Endothelial cell of hepatic sinusoid (primary cell): ENCODE measurements at regions not wholly inside any gene's neighbourhood (a gene's known extent, or its start where the extent isn't known, plus 50 kb on each side); places are given as distances from the start of the nearest gene placed in this dataset.

Experiments used
- in situ Hi-C: cut with HindIII; loops from 2 replicates; pipeline ENCODE4 v1.10.0; 2017; ENCODE audit warnings: low sequenced_read_pairs

DNA sequence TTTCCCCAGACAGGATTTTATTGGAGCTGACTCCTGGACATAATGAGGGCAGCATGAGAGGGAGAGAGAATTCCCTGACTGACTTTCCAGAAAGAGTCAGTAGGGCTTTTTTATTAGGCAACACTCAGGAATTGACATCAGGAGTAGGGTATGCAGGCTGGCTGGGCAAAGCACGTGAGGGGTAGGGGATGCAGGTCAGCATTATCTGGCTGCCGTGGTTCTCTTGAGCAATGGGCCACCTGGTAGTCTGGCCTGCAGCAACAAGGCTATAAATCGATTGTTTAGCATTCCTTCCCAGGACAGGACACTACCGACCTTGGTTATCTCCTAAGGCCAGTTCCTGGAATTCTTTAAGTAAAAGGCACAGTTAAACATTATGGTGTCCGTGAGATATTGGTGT lies 160.8 kb upstream of the AGAP1 start:
- in situ Hi-C loops: loop anchor here (10.0 kb wide), 1 partner anchor 312 kb away; no protein-coding TSS in a partner anchor

DNA sequence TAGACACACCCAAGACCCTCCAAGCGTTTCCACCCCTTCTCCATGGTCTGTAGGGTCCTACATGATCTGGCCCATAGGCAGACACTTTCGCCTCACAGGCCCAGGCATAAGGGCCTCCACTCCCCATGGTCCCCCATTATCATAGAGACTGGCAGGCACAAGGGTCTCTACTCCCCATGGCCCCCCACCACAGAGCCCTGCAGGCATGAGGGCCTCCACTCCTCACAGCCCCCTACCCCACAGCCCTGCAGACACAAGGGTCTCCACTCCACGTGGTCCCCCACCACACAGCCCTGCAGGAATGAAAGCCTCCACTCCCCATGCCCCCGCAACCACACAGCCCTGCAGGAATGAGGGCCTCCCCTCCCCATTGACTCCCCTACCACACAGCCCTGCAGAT lies 159.7 kb upstream of the AGAP1 start:
- in situ Hi-C loops: loop anchor here (10.0 kb wide), 1 partner anchor 311 kb away; no protein-coding TSS in a partner anchor

DNA sequence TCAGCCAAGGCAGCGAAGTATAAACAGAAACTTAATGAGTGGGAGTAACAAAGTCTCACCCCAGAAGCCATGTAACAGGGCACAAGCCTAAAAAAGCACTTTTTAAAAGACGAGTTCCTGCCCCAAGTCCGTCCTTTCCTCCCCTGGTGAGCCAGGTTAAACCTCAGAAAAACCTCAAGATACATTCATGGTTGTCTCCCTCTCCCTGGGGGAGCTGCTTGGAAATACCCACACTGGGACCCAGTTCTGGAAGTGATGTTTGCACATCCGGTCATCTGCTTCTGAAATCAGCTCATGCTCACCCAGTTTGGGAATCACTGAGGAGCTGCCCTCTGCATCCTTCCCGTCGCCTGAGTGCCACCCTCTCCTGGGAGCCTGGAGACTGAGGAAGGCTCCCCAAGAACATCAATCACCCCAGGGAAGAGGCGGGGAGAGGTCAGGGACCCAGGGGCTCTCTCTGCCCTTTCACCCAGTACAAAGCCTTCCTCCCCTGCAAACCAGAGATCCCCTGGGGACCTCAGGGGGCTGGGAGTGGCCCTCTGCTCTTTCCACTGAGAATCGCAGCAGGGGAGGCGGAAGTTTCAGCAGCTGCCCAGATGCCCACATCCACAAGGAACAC lies 150.6 kb upstream of the AGAP1 start:
- in situ Hi-C loops: no loop called here

- in situ Hi-C loops: no loop called here
Measured at GRCh38 chr2:235343869-235344268, 150.0 kb upstream of the AGAP1 start.

DNA sequence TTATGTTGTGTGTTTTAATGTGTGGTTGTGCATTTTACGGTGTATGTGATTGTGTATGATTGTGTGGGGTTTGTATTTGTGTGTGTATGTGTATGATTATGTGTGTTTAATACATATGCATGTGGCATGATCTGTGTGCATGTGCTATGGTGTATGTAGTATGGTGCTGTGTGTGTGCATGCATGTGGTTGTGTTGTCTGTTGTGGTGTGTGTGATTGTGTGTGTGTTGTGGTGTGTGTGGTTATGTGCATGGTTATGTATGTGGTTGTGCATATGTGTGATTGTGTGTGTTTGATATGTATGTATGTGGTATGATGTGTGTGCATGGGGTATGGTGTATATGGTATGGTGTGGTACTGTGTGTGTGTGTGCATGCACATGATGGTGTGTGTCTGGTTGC lies 148.1 kb upstream of the AGAP1 start:
- in situ Hi-C loops: no loop called here

DNA sequence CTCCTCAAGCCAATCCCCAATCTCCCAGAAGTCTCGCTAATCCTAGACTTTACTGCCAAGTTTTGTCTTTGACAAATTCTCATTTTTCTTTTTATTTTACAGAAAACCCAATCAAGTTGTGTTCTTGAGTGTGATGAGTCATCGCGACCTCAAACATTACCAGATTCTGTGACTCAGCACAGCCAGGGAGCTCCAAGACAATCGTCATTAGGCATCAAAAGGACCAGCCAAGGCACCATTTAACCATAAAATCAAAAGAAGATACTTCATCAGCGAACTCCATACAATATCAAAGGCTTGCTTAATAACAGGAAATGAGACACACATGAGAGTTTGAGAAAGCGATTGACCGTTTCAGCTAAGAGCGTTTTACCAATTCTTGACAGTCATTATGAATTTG lies 146.2 kb upstream of the AGAP1 start:
- in situ Hi-C loops: no loop called here

DNA sequence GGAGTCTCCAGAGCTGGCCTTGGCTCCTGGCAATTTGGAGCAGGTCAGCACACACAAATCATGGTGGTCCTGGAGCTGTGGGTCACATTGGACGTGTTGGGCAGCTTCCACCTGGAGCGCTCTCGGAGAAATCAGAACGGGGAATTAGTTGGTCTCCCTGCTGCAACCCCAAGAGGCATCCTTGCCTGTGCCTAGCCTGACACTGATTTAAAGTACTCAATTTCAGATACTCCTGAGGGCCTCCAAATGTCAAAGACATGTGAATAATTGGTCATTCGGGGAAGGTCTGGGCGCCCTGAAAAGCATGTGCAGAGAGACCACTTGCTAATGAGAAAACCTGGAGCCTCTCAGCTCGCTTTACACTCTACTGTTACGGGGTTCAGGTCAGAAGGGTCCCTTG lies 145.5 kb upstream of the AGAP1 start:
- in situ Hi-C loops: no loop called here

GRCh38 chr2:235350234-235350633 lies 143.6 kb upstream of the AGAP1 start:
- in situ Hi-C loops: no loop called here

DNA sequence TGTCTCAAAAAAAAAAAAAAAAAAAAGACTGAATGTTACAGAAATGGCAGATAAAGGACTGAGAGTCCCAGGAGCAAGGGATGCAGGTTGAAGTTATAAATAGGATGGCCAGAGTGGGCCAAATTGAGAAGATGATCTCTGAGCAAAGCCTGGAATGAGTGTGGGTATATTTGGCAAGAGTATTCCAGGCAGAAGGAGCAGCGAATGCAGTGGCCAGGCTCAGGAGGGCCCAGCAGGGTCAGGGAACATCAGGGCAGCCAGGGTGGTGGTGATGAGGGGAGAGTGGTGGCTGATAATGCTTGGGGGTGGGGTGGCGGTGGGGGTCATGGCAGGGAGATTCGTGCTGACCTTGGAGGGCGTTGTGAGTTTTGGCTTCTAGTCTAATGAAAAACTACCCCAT lies 141.3 kb upstream of the AGAP1 start:
- in situ Hi-C loops: no loop called here

GRCh38 chr2:235357881-235358280 lies 136.0 kb upstream of the AGAP1 start:
- in situ Hi-C loops: no loop called here

DNA sequence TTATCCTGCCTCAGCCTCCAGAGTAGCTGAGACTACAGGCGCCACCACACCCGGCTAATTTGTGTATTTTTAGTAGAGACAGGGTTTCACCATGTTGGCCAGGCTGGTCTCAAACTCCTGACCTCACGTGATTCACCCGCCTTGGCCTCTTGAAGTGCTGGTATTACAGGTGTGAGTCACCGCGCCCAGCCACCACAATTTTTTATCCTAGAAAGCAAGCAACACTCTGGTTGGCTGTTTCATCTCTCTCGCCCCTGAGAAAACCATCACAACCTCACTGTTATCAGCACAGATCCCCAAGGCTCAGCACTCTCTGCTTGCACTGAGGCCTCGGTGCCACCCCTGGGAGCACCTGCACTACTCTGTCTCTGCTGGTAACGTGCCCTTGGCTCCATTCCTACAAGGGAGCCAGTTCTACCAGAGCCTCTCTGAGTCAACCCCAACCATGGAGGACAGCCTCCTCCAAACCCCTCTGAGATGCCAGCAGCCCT lies 134.8 kb upstream of the AGAP1 start:
- in situ Hi-C loops: no loop called here

- in situ Hi-C loops: no loop called here
Measured at GRCh38 chr2:235360446-235360845, 133.4 kb upstream of the AGAP1 start.

DNA sequence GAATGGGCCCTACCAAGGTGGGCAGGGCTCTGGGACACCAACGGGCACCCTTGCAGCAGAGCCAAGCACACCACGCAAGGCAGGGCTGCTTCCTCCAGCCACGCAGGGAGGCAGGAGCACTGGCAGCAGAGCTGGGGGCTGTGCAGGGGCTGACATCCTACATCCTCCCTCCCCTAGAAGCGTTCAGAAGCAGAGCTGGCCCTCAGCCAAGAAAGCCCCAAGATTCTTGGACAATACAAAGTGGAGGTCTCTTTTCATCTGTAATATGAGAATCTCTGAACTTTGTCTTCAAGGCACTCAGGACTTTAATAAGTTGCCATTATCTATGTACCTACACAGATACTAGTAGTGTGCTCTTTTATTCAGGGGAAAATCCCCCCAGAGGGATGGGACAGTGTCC lies 128.1 kb upstream of the AGAP1 start:
- in situ Hi-C loops: no loop called here

DNA sequence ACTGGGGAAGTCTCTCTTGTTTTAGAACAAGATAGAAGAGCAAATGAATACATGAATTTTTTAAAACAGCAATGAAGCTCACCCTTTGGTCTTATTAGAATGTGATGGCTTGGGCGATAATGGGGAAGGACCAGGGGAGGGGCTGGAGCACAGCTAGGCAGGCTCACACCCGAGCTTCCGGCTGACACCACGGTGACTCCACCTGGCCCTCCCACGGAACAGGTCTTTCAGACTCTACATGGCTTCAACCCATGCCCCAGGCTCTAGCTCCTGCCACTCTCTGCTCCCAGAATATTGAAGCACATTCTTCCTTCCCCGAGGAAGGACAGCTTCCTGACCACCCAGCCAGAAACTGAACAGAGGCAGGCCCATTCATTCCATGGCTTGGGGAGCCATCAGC lies 127.5 kb upstream of the AGAP1 start:
- in situ Hi-C loops: no loop called here

DNA sequence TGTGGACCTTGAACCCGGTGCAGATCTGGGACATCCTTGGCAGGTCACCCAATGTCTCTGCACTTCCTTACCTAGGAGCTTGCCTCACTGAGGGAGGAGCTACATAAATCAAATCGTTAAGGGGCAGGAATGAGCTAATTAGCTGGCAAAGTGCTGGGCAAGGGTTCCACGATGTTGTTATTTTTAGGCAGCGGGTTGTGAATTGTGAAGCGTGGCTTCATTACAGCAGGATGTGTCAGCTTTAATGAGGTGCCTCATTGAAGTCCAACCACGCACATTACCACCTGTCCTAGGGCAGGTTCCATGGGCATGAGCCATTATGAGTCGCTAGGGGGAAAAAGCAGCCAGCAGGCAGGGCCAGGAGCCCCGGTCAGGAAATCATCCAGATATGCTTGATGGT lies 127.0 kb upstream of the AGAP1 start:
- in situ Hi-C loops: no loop called here

- in situ Hi-C loops: no loop called here
Measured at GRCh38 chr2:235371018-235371417, 122.8 kb upstream of the AGAP1 start.

- in situ Hi-C loops: no loop called here
Measured at GRCh38 chr2:235373171-235373570, 120.7 kb upstream of the AGAP1 start.

DNA sequence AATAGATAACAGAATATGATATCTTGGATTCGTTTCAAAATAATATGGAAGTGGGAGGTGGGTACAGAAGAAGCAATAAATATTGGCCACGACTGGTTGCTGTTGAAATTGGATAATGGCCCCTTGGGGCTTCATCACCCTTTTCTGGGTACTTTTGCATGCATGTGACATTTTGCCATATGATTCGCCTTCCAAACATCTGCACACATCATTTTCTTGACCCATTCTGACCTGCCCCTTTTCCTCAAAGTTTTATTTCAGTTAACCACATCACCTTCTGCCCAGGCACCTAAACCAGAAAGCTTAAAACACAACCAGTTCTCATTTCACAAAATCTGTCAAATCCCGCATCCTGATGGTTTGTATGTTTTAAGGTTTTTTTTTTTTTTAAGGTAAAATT lies 116.7 kb upstream of the AGAP1 start:
- in situ Hi-C loops: no loop called here

- in situ Hi-C loops: no loop called here
Measured at GRCh38 chr2:235378246-235378645, 115.6 kb upstream of the AGAP1 start.

GRCh38 chr2:235378944-235379343 lies 114.9 kb upstream of the AGAP1 start:
- in situ Hi-C loops: no loop called here

- in situ Hi-C loops: no loop called here
Measured at GRCh38 chr2:235381261-235381912, 112.5 kb upstream of the AGAP1 start.

- in situ Hi-C loops: no loop called here
Measured at GRCh38 chr2:235382179-235382578, 111.7 kb upstream of the AGAP1 start.

DNA sequence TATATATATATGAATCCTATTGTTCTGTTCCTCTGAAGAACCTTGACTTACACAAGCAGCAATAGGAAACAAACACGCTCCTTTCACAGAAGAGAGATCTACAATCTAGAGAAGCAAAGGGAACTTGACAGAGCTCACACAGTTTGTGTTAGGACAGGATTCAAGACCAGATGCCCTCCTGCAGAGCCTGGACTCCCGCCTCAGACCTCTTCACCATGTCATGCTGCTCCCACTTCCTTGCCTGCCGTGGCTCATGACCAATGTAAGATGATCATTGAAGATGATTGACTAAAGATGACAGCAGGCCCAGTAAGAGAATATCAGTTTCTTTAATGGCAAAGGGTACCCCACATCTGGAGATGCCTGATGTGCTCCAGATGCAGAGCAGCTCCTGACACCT lies 111.2 kb upstream of the AGAP1 start:
- in situ Hi-C loops: no loop called here
